ENCODE measurements at regions not wholly inside any gene's neighbourhood (a gene's known extent, or its start where the extent isn't known, plus 50 kb on each side); places are given as distances from the start of the nearest gene placed in this dataset.

GRCh38 chr2:12062053-12062395, 315.6 kb downstream of the LPIN1 start:
- DNase-seq = no peak

- DNase-seq = no peak
Measured at GRCh38 chr2:12063210-12063609, 316.8 kb downstream of the LPIN1 start.

- no peak for DNase-seq
Measured at GRCh38 chr2:12064153-12064552, 317.7 kb downstream of the LPIN1 start.

GRCh38 chr2:12066116-12066515, 319.7 kb downstream of the LPIN1 start:
- DNase-seq = no peak

GRCh38 chr2:12066986-12067385, 320.6 kb downstream of the LPIN1 start:
- no peak for DNase-seq

GRCh38 chr2:12068796-12069538, 322.5 kb downstream of the LPIN1 start:
- no peak for DNase-seq

GRCh38 chr2:12070153-12070552, 323.7 kb downstream of the LPIN1 start:
- no peak for DNase-seq

GRCh38 chr2:12070581-12070980, 324.1 kb downstream of the LPIN1 start:
- DNase-seq = no peak

GRCh38 chr2:12071318-12071717, 324.9 kb downstream of the LPIN1 start:
- DNase-seq = no peak

GRCh38 chr2:12073217-12073852, 326.9 kb downstream of the LPIN1 start:
- DNase-seq = no peak

GRCh38 chr2:12074126-12074844, 327.9 kb downstream of the LPIN1 start:
- DNase-seq = no peak

- DNase-seq = no peak
Measured at GRCh38 chr2:12074845-12075217, 328.4 kb downstream of the LPIN1 start.

GRCh38 chr2:12075603-12076002, 329.2 kb downstream of the LPIN1 start:
- no peak for DNase-seq

- no peak for DNase-seq
Measured at GRCh38 chr2:12076810-12077209, 330.4 kb downstream of the LPIN1 start.

- no peak for DNase-seq
Measured at GRCh38 chr2:12080360-12080759, 333.9 kb downstream of the LPIN1 start.

GRCh38 chr2:12081481-12082210, 335.2 kb downstream of the LPIN1 start:
- DNase-seq = no peak

GRCh38 chr2:12083081-12083581, 336.7 kb downstream of the LPIN1 start:
- no peak for DNase-seq

GRCh38 chr2:12083713-12084419, 337.4 kb downstream of the LPIN1 start:
- DNase-seq = no peak

GRCh38 chr2:12087175-12087574, 340.7 kb downstream of the LPIN1 start:
- DNase-seq = no peak

- DNase-seq = no peak
Measured at GRCh38 chr2:12087671-12088380, 341.4 kb downstream of the LPIN1 start.

GRCh38 chr2:12089001-12089400, 342.6 kb downstream of the LPIN1 start:
- no peak for DNase-seq

GRCh38 chr2:12089496-12089895, 343.1 kb downstream of the LPIN1 start:
- no peak for DNase-seq

All from effector CD8-positive, alpha-beta T cell (primary cell).